ENCODE measurements at regions not wholly inside any gene's neighbourhood (a gene's known extent, or its start where the extent isn't known, plus 50 kb on each side); places are given as distances from the start of the nearest gene placed in this dataset.

- no peak for DNase-seq
- H3K9me3 ChIP-seq (replicated peaks) = no peaks in the 10 kb centered on the region
- H3K36me3 ChIP-seq = no peaks in the 10 kb centered on the region
- H3K4me3 ChIP-seq = no peak overlapping the region
- no peaks in the 10 kb centered on the region for H3K27me3 ChIP-seq
- no peaks in the 10 kb centered on the region for H3K4me1 ChIP-seq
- no peak overlapping the region for H3K27ac ChIP-seq
Observed at GRCh38 chr22:45104313-45104712, 59.4 kb upstream of the NUP50 start.

- Histone ChIP-seq H3K27ac (no peak overlapping the region), H3K27me3 (no peaks in the 10 kb centered on the region), H3K4me1 (no peaks in the 10 kb centered on the region), H3K9me3 (replicated peaks) (no peaks in the 10 kb centered on the region), H3K4me3 (no peak overlapping the region), H3K36me3 (no peaks in the 10 kb centered on the region)
- DNase-seq = no peak
Observed at GRCh38 chr22:45105281-45105702, 58.4 kb upstream of the NUP50 start.

GRCh38 chr22:45107671-45108070, 56.1 kb upstream of the NUP50 start:
- Histone ChIP-seq H3K4me1 (no peaks in the 10 kb centered on the region), H3K27ac (no peak overlapping the region), H3K36me3 (no peaks in the 10 kb centered on the region), H3K27me3 (no peaks in the 10 kb centered on the region), H3K9me3 (replicated peaks) (no peaks in the 10 kb centered on the region), H3K4me3 (no peak overlapping the region)
- DNase-seq = no peak

GRCh38 chr22:45112136-45112879, 51.4 kb upstream of the NUP50 start:
- Histone ChIP-seq H3K27me3 (no peaks in the 10 kb centered on the region), H3K4me1 (no peaks in the 10 kb centered on the region), H3K27ac (no peak overlapping the region), H3K36me3 (no peaks in the 10 kb centered on the region), H3K4me3 (no peak overlapping the region), H3K9me3 (replicated peaks) (no peaks in the 10 kb centered on the region)
- no peak for DNase-seq
